Transverse colon (tissue), 4 donors: ENCODE measurements at regions not wholly inside any gene's neighbourhood (a gene's known extent, or its start where the extent isn't known, plus 50 kb on each side); places are given as distances from the start of the nearest gene placed in this dataset.

Source experiments
- CTCF ChIP-seq, 5 experiments: fragments of 200-600 bp in 3 of 5; fragments of 450-650 bp in 2 of 5; sonication (generic) in 3 of 5; IDR thresholded peaks; 1 replicate in 2 of 5; 2 replicates in 3 of 5; pipeline ENCODE4 v1.5.1; 2016 to 2017; ENCODE audit warnings: antibody characterized with exemption in 5 of 5, inconsistent platforms in 3 of 5, mild to moderate bottlenecking in 2 of 5, moderate library complexity in 1 of 5
- EP300 ChIP-seq: sonication (generic); formaldehyde crosslinking; IDR thresholded peaks from one replicate; pipeline ENCODE4 v1.6.1; 2017; ENCODE audit warnings: antibody characterized with exemption, low read depth
- POLR2A ChIP-seq: fragments of 450-650 bp; IDR thresholded peaks from one replicate; pipeline ENCODE4 v1.6.1; 2016; ENCODE audit warnings: antibody characterized with exemption, mild to moderate bottlenecking, moderate library complexity
- POLR2AphosphoS5 ChIP-seq, 3 donors: sonication (generic); formaldehyde crosslinking; IDR thresholded peaks; one replicate each; pipeline ENCODE4 v1.6.1; 2016; ENCODE audit warnings: antibody characterized with exemption in 3 of 3

- no peak for TF ChIP-seq CTCF (IDR thresholded peaks at IDR 0.05)
- TF ChIP-seq POLR2A, result no peak
- no peak for TF ChIP-seq EP300
- no peak for TF ChIP-seq POLR2AphosphoS5 (IDR thresholded peaks at IDR 0.05)
Observed at GRCh38 chr12:75773377-75773776, 258.2 kb downstream of the PHLDA1 start.
